ENCODE measurements at regions not wholly inside any gene's neighbourhood (a gene's known extent, or its start where the extent isn't known, plus 50 kb on each side); places are given as distances from the start of the nearest gene placed in this dataset.
A peak's percentile ranks its signal among the peaks of the same experiment; 100 is the strongest.

- intact Hi-C loops (cut with DNase I): no loop called here
- no peaks in the 10 kb centered on the region for H3K9me3 ChIP-seq
- H3K4me1 ChIP-seq (ENCODE audit: insufficient read depth): peaks cover 5% of the 10 kb centered on the region
- WGBS, 3 donors: 34 to 38% (median 38%) methylated on average over 5 of the region's 5 CpGs
- no peak for DNase-seq
- no peak for TF ChIP-seq CTCF (IDR thresholded peaks at IDR 0.05)
- no peak for TF ChIP-seq EP300 (IDR thresholded peaks at IDR 0.05)
- no peak for TF ChIP-seq POLR2A (IDR thresholded peaks at IDR 0.05)
- no peak overlapping the region for H3K4me3 ChIP-seq
- H3K36me3 ChIP-seq: no peaks in the 10 kb centered on the region
- H3K27ac ChIP-seq: no peak overlapping the region
- H3K27me3 ChIP-seq: no peaks in the 10 kb centered on the region
Measured at GRCh38 chr22:48488149-48488551, 1339.5 kb downstream of the BRD1 start.

GRCh38 chr22:48486558-48486957 is 1341.1 kb downstream of the BRD1 start:
- Histone ChIP-seq H3K27ac (no peak overlapping the region), H3K27me3 (no peaks in the 10 kb centered on the region), H3K4me3 (no peak overlapping the region), H3K4me1 (ENCODE audit: insufficient read depth) (peaks cover 5% of the 10 kb centered on the region), H3K36me3 (no peaks in the 10 kb centered on the region), H3K9me3 (no peaks in the 10 kb centered on the region)
- intact Hi-C loops (cut with DNase I): no loop called here
- no peak for DNase-seq
- WGBS, 3 donors: 96 to 98% (median 97%) methylated on average over 4 of the region's 4 CpGs
- TF ChIP-seq CTCF (IDR thresholded peaks at IDR 0.05) (no peak), POLR2A (IDR thresholded peaks at IDR 0.05) (no peak), EP300 (IDR thresholded peaks at IDR 0.05) (no peak)

- no peaks in the 10 kb centered on the region for H3K36me3 ChIP-seq
- peaks cover 3% of the 10 kb centered on the region for H3K4me1 ChIP-seq (ENCODE audit: insufficient read depth)
- no peak for DNase-seq
- WGBS, 3 donors: 82 to 87% (median 84%) methylated on average over 11 of the region's 11 CpGs
- intact Hi-C loops (cut with DNase I): no loop called here
- no peaks in the 10 kb centered on the region for H3K9me3 ChIP-seq
- TF ChIP-seq CTCF (IDR thresholded peaks at IDR 0.05): no peak
- no peak for TF ChIP-seq POLR2A (IDR thresholded peaks at IDR 0.05)
- no peak for TF ChIP-seq EP300 (IDR thresholded peaks at IDR 0.05)
- H3K4me3 ChIP-seq: no peak overlapping the region
- H3K27ac ChIP-seq: no peak overlapping the region
- no peaks in the 10 kb centered on the region for H3K27me3 ChIP-seq
Measured at GRCh38 chr22:48486134-48486532, 1341.5 kb downstream of the BRD1 start.

- Histone ChIP-seq H3K4me1 (ENCODE audit: insufficient read depth) (no peaks in the 10 kb centered on the region), H3K27ac (no peak overlapping the region), H3K36me3 (no peaks in the 10 kb centered on the region), H3K4me3 (no peak overlapping the region), H3K27me3 (no peaks in the 10 kb centered on the region), H3K9me3 (no peaks in the 10 kb centered on the region)
- intact Hi-C loops (cut with DNase I): no loop called here
- TF ChIP-seq EP300 (IDR thresholded peaks at IDR 0.05): no peak
- TF ChIP-seq CTCF (IDR thresholded peaks at IDR 0.05): no peak
- no peak for TF ChIP-seq POLR2A (IDR thresholded peaks at IDR 0.05)
- peak in 1 of 5 donors; percentile 27 for DNase-seq
- WGBS, 3 donors: 64 to 75% (median 74%) methylated on average over 22 of the region's 22 CpGs
Measured at GRCh38 chr22:48485149-48486133, 1342.2 kb downstream of the BRD1 start.
